Lower lobe of right lung (tissue), 2 donors: ENCODE measurements at regions not wholly inside any gene's neighbourhood (a gene's known extent, or its start where the extent isn't known, plus 50 kb on each side); places are given as distances from the start of the nearest gene placed in this dataset.

Source experiments
- ATAC-seq, 2 donors: fragments of 200-7000 bp; cut with Tn5 transposase; one replicate each; pipeline ENCODE4 v1.9.1; 2020 to 2022; ENCODE audit warnings: mild to moderate bottlenecking in 2 of 2, moderate library complexity in 2 of 2
- DNase-seq: peaks from one replicate; pipeline ENCODE4 v3.0.0-alpha.2; 2020
- H3K27ac ChIP-seq: fragments of 200-600 bp; one replicate; pipeline ENCODE4 v1.8.0; 2022
- H3K27me3 ChIP-seq: fragments of 200-600 bp; one replicate; pipeline ENCODE4 v1.8.0; 2022; ENCODE audit warnings: low read depth
- H3K36me3 ChIP-seq: fragments of 200-600 bp; one replicate; pipeline ENCODE4 v1.8.0; 2022; ENCODE audit warnings: mild to moderate bottlenecking
- H3K4me1 ChIP-seq: fragments of 200-600 bp; one replicate; pipeline ENCODE4 v1.8.0; 2022
- H3K4me3 ChIP-seq: fragments of 200-600 bp; one replicate; pipeline ENCODE4 v1.8.0; 2022; ENCODE audit warnings: mild to moderate bottlenecking
- H3K9me3 ChIP-seq: fragments of 200-600 bp; one replicate; pipeline ENCODE4 v1.8.0; 2022
- CTCF ChIP-seq: fragments of 200-600 bp; IDR thresholded peaks from one replicate; pipeline ENCODE4 v1.8.0; 2022; ENCODE audit warnings: antibody characterized with exemption, mild to moderate bottlenecking
- intact Hi-C: fragments of 100-400 bp; cut with DNase I; formaldehyde crosslinking; loops from one replicate; pipeline ENCODE4 v1.11.0; 2022
- donor health status: DM: no; HTN: yes; CAD: no; lungs with severe emphysema.

DNA sequence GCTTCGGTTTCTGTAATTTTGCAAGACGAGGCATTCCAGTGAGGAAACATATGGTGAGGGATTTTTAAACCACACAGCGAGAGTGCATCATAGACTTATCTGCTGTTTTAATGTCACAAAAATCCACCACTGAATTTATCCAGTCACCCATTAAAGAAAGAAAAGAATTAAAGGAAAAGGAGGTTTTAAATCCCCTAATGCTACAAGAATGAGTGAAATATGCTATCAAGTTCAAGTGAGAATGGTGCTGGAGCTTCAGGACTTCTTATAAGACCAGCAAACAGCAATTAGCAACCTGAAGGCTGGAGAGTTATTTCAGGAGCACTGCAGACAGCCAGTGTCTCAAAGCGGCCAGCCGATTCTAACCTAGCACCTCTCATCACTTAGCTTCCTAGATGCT is 439.1 kb upstream of the MGMT start:
- intact Hi-C loops, result no loop called here
- H3K27me3 ChIP-seq, result peaks cover 43% of the 10 kb centered on the region

GRCh38 chr10:129028451-129028850 is 438.6 kb upstream of the MGMT start:
- H3K9me3 ChIP-seq, result no peaks in the 10 kb centered on the region
- DNase-seq (no peak), ATAC-seq (no peak)
- no peak overlapping the region for H3K4me3 ChIP-seq
- H3K36me3 ChIP-seq, result no peaks in the 10 kb centered on the region
- intact Hi-C loops, result no loop called here
- no peaks in the 10 kb centered on the region for H3K4me1 ChIP-seq
- H3K27ac ChIP-seq, result no peak overlapping the region
- TF ChIP-seq CTCF, result no peak
- H3K27me3 ChIP-seq, result peaks cover 44% of the 10 kb centered on the region

More for the DNA sequence above, 439.1 kb upstream of the MGMT start:
- no peak for DNase-seq
- Histone ChIP-seq H3K4me3 (no peak overlapping the region), H3K27ac (no peak overlapping the region), H3K36me3 (no peaks in the 10 kb centered on the region), H3K4me1 (no peaks in the 10 kb centered on the region), H3K9me3 (no peaks in the 10 kb centered on the region)
- no peak for ATAC-seq
- no peak for TF ChIP-seq CTCF

GRCh38 chr10:129029051-129029450 is 438.0 kb upstream of the MGMT start:
- TF ChIP-seq CTCF, result no peak
- H3K36me3 ChIP-seq, result no peaks in the 10 kb centered on the region
- no peak for DNase-seq
- H3K4me1 ChIP-seq, result no peaks in the 10 kb centered on the region
- no peak for ATAC-seq
- H3K27me3 ChIP-seq, result peaks cover 49% of the 10 kb centered on the region
- no peaks in the 10 kb centered on the region for H3K9me3 ChIP-seq
- H3K27ac ChIP-seq, result no peak overlapping the region
- no peak overlapping the region for H3K4me3 ChIP-seq
- intact Hi-C loops, result no loop called here

DNA sequence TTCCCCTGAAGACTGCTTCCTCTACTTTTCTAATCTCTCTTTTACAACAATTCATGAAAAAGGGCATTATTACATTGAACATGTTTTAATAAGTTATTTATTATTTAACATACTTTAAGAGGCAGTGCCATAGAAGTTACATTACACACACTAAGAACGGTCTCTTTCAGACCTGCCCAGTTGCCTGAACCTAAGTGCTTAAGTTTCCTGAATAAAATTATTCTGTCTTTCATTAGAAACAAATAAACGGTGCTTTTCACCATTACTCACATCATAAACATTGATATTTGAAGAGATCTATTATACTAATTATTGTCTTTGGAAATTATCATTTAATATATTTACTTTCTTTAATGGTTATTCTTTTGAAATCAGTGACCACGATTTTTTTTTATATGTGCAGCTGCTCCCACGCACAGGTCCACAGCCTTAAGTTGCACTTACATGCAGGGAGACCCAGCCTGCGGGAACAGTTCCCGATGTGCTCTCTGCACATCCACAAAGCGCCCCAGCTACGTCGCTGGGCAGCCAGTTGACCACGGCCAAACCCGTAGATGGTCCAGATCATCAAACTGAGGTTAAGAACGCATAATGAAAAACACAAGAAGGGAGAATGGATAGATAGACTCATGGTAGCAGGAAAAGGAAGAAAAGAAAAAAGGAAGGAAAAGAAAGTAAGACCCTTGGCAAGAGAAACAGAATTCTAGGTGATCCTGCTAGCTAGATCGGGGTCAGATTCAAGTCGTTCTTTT is 437.0 kb upstream of the MGMT start:
- Histone ChIP-seq H3K27me3 (peaks cover 56% of the 10 kb centered on the region), H3K4me3 (no peak overlapping the region), H3K27ac (no peak overlapping the region), H3K36me3 (no peaks in the 10 kb centered on the region), H3K4me1 (no peaks in the 10 kb centered on the region), H3K9me3 (no peaks in the 10 kb centered on the region)
- intact Hi-C loops, result no loop called here
- DNase-seq, result no peak
- no peak for TF ChIP-seq CTCF
- ATAC-seq, result no peak

DNA sequence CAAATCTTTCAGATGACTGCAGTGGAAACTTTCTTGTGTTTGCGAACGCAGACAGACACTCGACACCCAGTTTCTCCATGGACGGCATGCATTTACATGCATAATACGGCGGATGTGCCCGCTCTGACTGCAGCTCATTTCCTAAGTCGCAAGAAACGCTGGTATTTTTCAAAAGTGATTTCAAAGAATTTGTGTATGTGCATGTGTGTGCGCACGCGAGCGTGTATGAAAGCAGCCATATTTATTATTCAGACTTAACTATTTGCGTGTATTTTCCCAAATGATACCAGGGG is 436.5 kb upstream of the MGMT start:
- H3K27ac ChIP-seq, result no peak overlapping the region
- intact Hi-C loops, result no loop called here
- no peak for TF ChIP-seq CTCF
- H3K9me3 ChIP-seq, result no peaks in the 10 kb centered on the region
- DNase-seq, result no peak
- H3K36me3 ChIP-seq, result no peaks in the 10 kb centered on the region
- no peak overlapping the region for H3K4me3 ChIP-seq
- ATAC-seq, result no peak
- peaks cover 53% of the 10 kb centered on the region for H3K27me3 ChIP-seq
- no peaks in the 10 kb centered on the region for H3K4me1 ChIP-seq
